ENCODE measurements at regions not wholly inside any gene's neighbourhood (a gene's known extent, or its start where the extent isn't known, plus 50 kb on each side); places are given as distances from the start of the nearest gene placed in this dataset.

GRCh38 chr6:141666187-141666586 lies 466.5 kb upstream of the GJE1 start:
- TF ChIP-seq CTCF (IDR thresholded peaks at IDR 0.05; ENCODE audit: low read depth, low read length) = no peak
- TF ChIP-seq POLR2A (IDR thresholded peaks at IDR 0.05; ENCODE audit: extremely low read depth, insufficient read length) = no peak
